HCT116 (cell line): ENCODE measurements at regions not wholly inside any gene's neighbourhood (a gene's known extent, or its start where the extent isn't known, plus 50 kb on each side); places are given as distances from the start of the nearest gene placed in this dataset.

Experiments used
- ATAC-seq: fragments of 200-7000 bp; cut with Tn5 transposase; 2 replicates; pipeline ENCODE4 v1.9.1; 2020; ENCODE audit warnings: mild to moderate bottlenecking, moderate library complexity
- BruUV-seq: library from RNA; stranded (reverse); fragments of 400-500 nt; replicated peaks from 2 replicates; lab custom pipeline; 2021; lab: Mats Ljungman, UMichigan
- CTCF ChIA-PET: fragments of 300-600 bp; sonication (Branson Sonifier 250); formaldehyde crosslinking; loops from one replicate; lab custom pipeline; 2021; ENCODE audit warnings: antibody characterized with exemption; lab: Charles Lee
- POLR2A ChIA-PET: fragments of 300-600, 350-600 bp; sonication (Branson Sonifier 250); formaldehyde crosslinking; loops from one replicate; lab custom pipeline; 2021; ENCODE audit warnings: antibody characterized with exemption; lab: Charles Lee
- RAD21 ChIA-PET, 2 experiments: fragments of 300-600 bp; sonication (Branson Sonifier 250); formaldehyde crosslinking; loops; one replicate each; lab custom pipeline; 2023; ENCODE audit warnings: low total read pairs in 2 of 2; ENCODE audit not compliant: uncharacterized antibody in 2 of 2, unreplicated experiment in 2 of 2, low non-redundant PET in 1 of 2; lab: Charles Lee
- DNase-seq: peaks from one replicate; pipeline ENCODE4 v3.0.0-alpha.2; 2010; ENCODE audit warnings: low read depth, low spot score
- H2AFZ ChIP-seq: fragments of 200-600 bp; shearing (Covaris generic), sonication (generic); 2 replicates; pipeline ENCODE4 v1.6.1; 2017; ENCODE audit warnings: low read depth, mixed run types, mixed read lengths, antibody characterized with exemption, low read length; ENCODE audit not compliant: poor library complexity, severe bottlenecking
- H3K27ac ChIP-seq: 2 replicates; pipeline ENCODE4 v1.5.1; 2012; ENCODE audit warnings: low read depth, low read length
- H3K27me3 ChIP-seq: fragments of 200-600 bp; sonication (generic); 2 replicates; pipeline ENCODE4 v1.6.1; 2016; ENCODE audit warnings: mixed run types, low read length, mixed read lengths; ENCODE audit not compliant: insufficient read depth
- H3K36me3 ChIP-seq, 2 experiments: fragments of 200-500 bp in 1 of 2; fragments of 200-600 bp in 1 of 2; sonication (Bioruptor generic) in 1 of 2; sonication (generic) in 1 of 2; 2 replicates each; pipeline versions ENCODE4 v1.5.1 to v1.6.1; 2014 to 2016; ENCODE audit warnings: low read length in 2 of 2, inconsistent platforms in 1 of 2, mixed read lengths in 1 of 2, mixed run types in 1 of 2; ENCODE audit not compliant: insufficient read depth in 2 of 2, control insufficient read depth in 1 of 2
- H3K4me1 ChIP-seq, 2 experiments: fragments of 200-600 bp in 1 of 2; sonication (generic) in 1 of 2; 2 replicates each; pipeline versions ENCODE4 v1.5.1 to v1.6.1; 2012 to 2017; ENCODE audit warnings: low read length in 2 of 2, inconsistent platforms in 1 of 2, mild to moderate bottlenecking in 1 of 2, mixed read lengths in 1 of 2, mixed run types in 1 of 2, moderate library complexity in 1 of 2; ENCODE audit not compliant: insufficient read depth in 2 of 2, control insufficient read depth in 1 of 2
- H3K4me2 ChIP-seq: fragments of 200-600 bp; sonication (generic); 2 replicates; pipeline ENCODE4 v1.6.1; 2017; ENCODE audit warnings: mixed run types, low read length, mixed read lengths
- H3K4me3 ChIP-seq, 2 experiments: fragments of 200-600 bp in 1 of 2; sonication (generic) in 1 of 2; replicated peaks in 1 of 2; 2 replicates each; pipeline ENCODE4 v1.5.1; 2011 to 2016; ENCODE audit warnings: low read length in 2 of 2, control low read depth in 1 of 2, low read depth in 1 of 2, mild to moderate bottlenecking in 1 of 2, mixed read lengths in 1 of 2, mixed run types in 1 of 2
- H3K79me2 ChIP-seq: fragments of 200-600 bp; sonication (generic); 2 replicates; pipeline ENCODE4 v1.6.1; 2017; ENCODE audit warnings: mild to moderate bottlenecking, mixed run types, low read length, moderate library complexity, mixed read lengths; ENCODE audit not compliant: insufficient read depth
- H3K9ac ChIP-seq: fragments of 200-600 bp; sonication (generic); 2 replicates; pipeline ENCODE4 v1.6.1; 2016; ENCODE audit warnings: low read length, mixed read lengths
- H3K9me2 ChIP-seq: fragments of 200-600 bp; sonication (generic), shearing (Covaris generic); 2 replicates; pipeline ENCODE4 v1.6.1; 2017; ENCODE audit warnings: mixed run types, mild to moderate bottlenecking, moderate library complexity; ENCODE audit not compliant: insufficient read depth
- H3K9me3 ChIP-seq, 2 experiments: fragments of 200-500 bp in 1 of 2; fragments of 200-600 bp in 1 of 2; sonication (Bioruptor generic) in 1 of 2; sonication (generic) in 1 of 2; 2 replicates each; pipeline ENCODE4 v1.6.1; 2014 to 2017; ENCODE audit warnings: low read length in 2 of 2, mixed read lengths in 2 of 2, inconsistent platforms in 1 of 2, low read depth in 1 of 2, mild to moderate bottlenecking in 1 of 2, mixed run types in 1 of 2, moderate library complexity in 1 of 2; ENCODE audit not compliant: control insufficient read depth in 1 of 2, insufficient read depth in 1 of 2
- H4K20me1 ChIP-seq: fragments of 200-600 bp; sonication (generic), shearing (Covaris generic); 2 replicates; pipeline ENCODE4 v1.6.1; 2017; ENCODE audit warnings: mixed run types, mild to moderate bottlenecking, moderate library complexity; ENCODE audit not compliant: insufficient read depth
- CBX3 ChIP-seq: IDR thresholded peaks from 2 replicates; pipeline ENCODE4 v1.6.1; 2012; ENCODE audit warnings: low read depth
- CEBPB ChIP-seq: IDR thresholded peaks from 2 replicates; pipeline ENCODE4 v1.6.1; 2012; ENCODE audit warnings: low read depth
- ELF1 ChIP-seq: IDR thresholded peaks from 2 replicates; pipeline ENCODE4 v1.6.1; 2012; ENCODE audit warnings: low read depth, borderline replicate concordance
- EZH2 ChIP-seq: fragments of 200-600 bp; sonication (generic); IDR thresholded peaks from 2 replicates; pipeline ENCODE4 v1.6.1; 2017; ENCODE audit warnings: antibody characterized with exemption, mixed run types
- EZH2phosphoT487 ChIP-seq: fragments of 200-600 bp; IDR thresholded peaks from 2 replicates; pipeline ENCODE4 v1.6.1; 2018; ENCODE audit warnings: antibody characterized with exemption, borderline replicate concordance
- JUND ChIP-seq: IDR thresholded peaks from 2 replicates; pipeline ENCODE4 v1.6.1; 2012
- POLR2A ChIP-seq: IDR thresholded peaks from 2 replicates; pipeline ENCODE4 v1.7.0; 2011; ENCODE audit warnings: borderline replicate concordance; ENCODE audit not compliant: insufficient read depth, insufficient read length; ENCODE audit errors: extremely low read depth
- RAD21 ChIP-seq: IDR thresholded peaks from 2 replicates; pipeline ENCODE4 v1.6.1; 2012; ENCODE audit warnings: low read depth, mild to moderate bottlenecking
- SIN3A ChIP-seq: IDR thresholded peaks from 2 replicates; pipeline ENCODE4 v1.6.1; 2012; ENCODE audit warnings: low read depth
- SP1 ChIP-seq: IDR thresholded peaks from 2 replicates; pipeline ENCODE4 v1.6.1; 2012; ENCODE audit warnings: low read depth
- SRF ChIP-seq: IDR thresholded peaks from 2 replicates; pipeline ENCODE4 v1.6.1; 2012; ENCODE audit warnings: low read depth
- YY1 ChIP-seq: IDR thresholded peaks from 2 replicates; pipeline ENCODE4 v1.6.1; 2011; ENCODE audit warnings: low read length, low read depth, moderate library complexity, mild to moderate bottlenecking; ENCODE audit not compliant: insufficient replicate concordance; ENCODE audit errors: extremely low read depth
- ZBTB33 ChIP-seq: IDR thresholded peaks from 2 replicates; pipeline ENCODE4 v1.6.1; 2011; ENCODE audit warnings: mild to moderate bottlenecking, low read length, moderate library complexity; ENCODE audit not compliant: insufficient replicate concordance; ENCODE audit errors: extremely low read depth
- ZFX ChIP-seq: fragments of 450-650 bp; IDR thresholded peaks from 2 replicates; pipeline ENCODE4 v1.6.1; 2017
- intact Hi-C: fragments of 100-400 bp; cut with micrococcal nuclease; formaldehyde crosslinking; loops from 2 replicates; pipeline ENCODE4 v1.10.0; 2022
- TF ChIP-seq, protein P1 (sequence below), 3 experiments: fragments of 200-600 bp in 1 of 3; sonication (generic) in 1 of 3; IDR thresholded peaks in 2 of 3; conservative IDR thresholded peaks in 1 of 3; 2 replicates each; pipeline ENCODE4 v1.5.1; 2012 to 2017; ENCODE audit warnings: low read depth in 2 of 3, low read length in 2 of 3, antibody characterized with exemption in 1 of 3, borderline replicate concordance in 1 of 3, control low read depth in 1 of 3, mild to moderate bottlenecking in 1 of 3, mixed read lengths in 1 of 3, mixed run types in 1 of 3, moderate library complexity in 1 of 3; ENCODE audit not compliant: insufficient read depth in 1 of 3
- TF ChIP-seq, protein P2 (sequence below): IDR thresholded peaks from 2 replicates; pipeline ENCODE4 v1.6.1; 2012; ENCODE audit warnings: low read depth

GRCh38 chr15:97585408-97585807 is 375.1 kb upstream of the ARRDC4 start:
- no peaks in the 10 kb centered on the region for H3K9me2 ChIP-seq
- no peak for DNase-seq
- H3K79me2 ChIP-seq, result no peaks in the 10 kb centered on the region
- H3K4me2 ChIP-seq, result no peak overlapping the region
- no peak overlapping the region for H2AFZ ChIP-seq
- CTCF ChIA-PET, result no interaction called here
- TF ChIP-seq JUND (no peak), ZBTB33 (no peak), EZH2phosphoT487 (no peak), CBX3 (no peak), YY1 (no peak), ZFX (no peak), EZH2 (no peak), SRF (no peak), SP1 (no peak), POLR2A (no peak), SIN3A (no peak), RAD21 (no peak), CEBPB (no peak), ELF1 (no peak)
- TF ChIP-seq, protein P1, sequence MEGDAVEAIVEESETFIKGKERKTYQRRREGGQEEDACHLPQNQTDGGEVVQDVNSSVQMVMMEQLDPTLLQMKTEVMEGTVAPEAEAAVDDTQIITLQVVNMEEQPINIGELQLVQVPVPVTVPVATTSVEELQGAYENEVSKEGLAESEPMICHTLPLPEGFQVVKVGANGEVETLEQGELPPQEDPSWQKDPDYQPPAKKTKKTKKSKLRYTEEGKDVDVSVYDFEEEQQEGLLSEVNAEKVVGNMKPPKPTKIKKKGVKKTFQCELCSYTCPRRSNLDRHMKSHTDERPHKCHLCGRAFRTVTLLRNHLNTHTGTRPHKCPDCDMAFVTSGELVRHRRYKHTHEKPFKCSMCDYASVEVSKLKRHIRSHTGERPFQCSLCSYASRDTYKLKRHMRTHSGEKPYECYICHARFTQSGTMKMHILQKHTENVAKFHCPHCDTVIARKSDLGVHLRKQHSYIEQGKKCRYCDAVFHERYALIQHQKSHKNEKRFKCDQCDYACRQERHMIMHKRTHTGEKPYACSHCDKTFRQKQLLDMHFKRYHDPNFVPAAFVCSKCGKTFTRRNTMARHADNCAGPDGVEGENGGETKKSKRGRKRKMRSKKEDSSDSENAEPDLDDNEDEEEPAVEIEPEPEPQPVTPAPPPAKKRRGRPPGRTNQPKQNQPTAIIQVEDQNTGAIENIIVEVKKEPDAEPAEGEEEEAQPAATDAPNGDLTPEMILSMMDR (IDR thresholded peaks at IDR 0.05 in 2 of 3, conservative IDR thresholded peaks at IDR 0.05 in 1 of 3; ENCODE audit: borderline replicate concordance in 1 of 3, insufficient read depth in 1 of 3, low read depth in 2 of 3, low read length in 2 of 3), result no peak
- TF ChIP-seq, protein P2, sequence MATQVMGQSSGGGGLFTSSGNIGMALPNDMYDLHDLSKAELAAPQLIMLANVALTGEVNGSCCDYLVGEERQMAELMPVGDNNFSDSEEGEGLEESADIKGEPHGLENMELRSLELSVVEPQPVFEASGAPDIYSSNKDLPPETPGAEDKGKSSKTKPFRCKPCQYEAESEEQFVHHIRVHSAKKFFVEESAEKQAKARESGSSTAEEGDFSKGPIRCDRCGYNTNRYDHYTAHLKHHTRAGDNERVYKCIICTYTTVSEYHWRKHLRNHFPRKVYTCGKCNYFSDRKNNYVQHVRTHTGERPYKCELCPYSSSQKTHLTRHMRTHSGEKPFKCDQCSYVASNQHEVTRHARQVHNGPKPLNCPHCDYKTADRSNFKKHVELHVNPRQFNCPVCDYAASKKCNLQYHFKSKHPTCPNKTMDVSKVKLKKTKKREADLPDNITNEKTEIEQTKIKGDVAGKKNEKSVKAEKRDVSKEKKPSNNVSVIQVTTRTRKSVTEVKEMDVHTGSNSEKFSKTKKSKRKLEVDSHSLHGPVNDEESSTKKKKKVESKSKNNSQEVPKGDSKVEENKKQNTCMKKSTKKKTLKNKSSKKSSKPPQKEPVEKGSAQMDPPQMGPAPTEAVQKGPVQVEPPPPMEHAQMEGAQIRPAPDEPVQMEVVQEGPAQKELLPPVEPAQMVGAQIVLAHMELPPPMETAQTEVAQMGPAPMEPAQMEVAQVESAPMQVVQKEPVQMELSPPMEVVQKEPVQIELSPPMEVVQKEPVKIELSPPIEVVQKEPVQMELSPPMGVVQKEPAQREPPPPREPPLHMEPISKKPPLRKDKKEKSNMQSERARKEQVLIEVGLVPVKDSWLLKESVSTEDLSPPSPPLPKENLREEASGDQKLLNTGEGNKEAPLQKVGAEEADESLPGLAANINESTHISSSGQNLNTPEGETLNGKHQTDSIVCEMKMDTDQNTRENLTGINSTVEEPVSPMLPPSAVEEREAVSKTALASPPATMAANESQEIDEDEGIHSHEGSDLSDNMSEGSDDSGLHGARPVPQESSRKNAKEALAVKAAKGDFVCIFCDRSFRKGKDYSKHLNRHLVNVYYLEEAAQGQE, result no peak
- TF ChIP-seq, all 23 proteins: peak for 0
- Histone ChIP-seq H3K4me3 (no peak overlapping the region), H3K4me1 (no peaks in the 10 kb centered on the region), H4K20me1 (no peaks in the 10 kb centered on the region), H3K9ac (no peak overlapping the region), H3K9me3 (peaks cover 5 to 6% of the 10 kb centered on the region in 2 experiments; a peak in 2 of 4 replicates), H3K27ac (no peak overlapping the region), H3K27me3 (no peaks in the 10 kb centered on the region), H3K36me3 (no peaks in the 10 kb centered on the region)
- ChIA-PET RAD21 (no interaction called here), POLR2A (no interaction called here)
- intact Hi-C loops, result no loop called here
- no TSS peak for BruUV-seq
- ATAC-seq, result no peak
